Right lobe of liver (tissue), 6 donors: ENCODE measurements at regions not wholly inside any gene's neighbourhood (a gene's known extent, or its start where the extent isn't known, plus 50 kb on each side); places are given as distances from the start of the nearest gene placed in this dataset.

Source experiments
- ATAC-seq, 4 donors: fragments of 200-7000 bp; cut with Tn5 transposase; one replicate each; pipeline ENCODE4 v1.9.1; 2020; ENCODE audit warnings: mild to moderate bottlenecking in 4 of 4, moderate library complexity in 4 of 4
- DNase-seq, 3 donors: peaks; one replicate each; pipeline ENCODE4 v3.0.0-alpha.2; 2020
- H3K27ac ChIP-seq, 3 donors: fragments of 200-600 bp; one replicate each; pipeline ENCODE4 v1.8.0; 2022
- H3K27me3 ChIP-seq, 2 donors: fragments of 200-600 bp; one replicate each; pipeline ENCODE4 v1.8.0; 2022
- H3K36me3 ChIP-seq, 4 donors: fragments of 200-600 bp; sonication (generic) in 1 of 4; one replicate each; pipeline versions ENCODE4 v1.5.1 to v1.8.0; 2017 to 2022; ENCODE audit warnings: control low read depth in 1 of 4
- H3K4me1 ChIP-seq, 4 donors: fragments of 200-600 bp; sonication (generic) in 1 of 4; one replicate each; pipeline versions ENCODE4 v1.5.1 to v1.8.0; 2017 to 2022; ENCODE audit warnings: control low read depth in 1 of 4
- H3K4me3 ChIP-seq, 3 donors: fragments of 200-600 bp; one replicate each; pipeline ENCODE4 v1.8.0; 2022
- H3K9me3 ChIP-seq, 4 donors: fragments of 200-600 bp; sonication (generic) in 1 of 4; one replicate each; pipeline versions ENCODE4 v1.5.1 to v1.8.0; 2017 to 2022; ENCODE audit warnings: control low read depth in 1 of 4
- POLR2A ChIP-seq: fragments of 450-650 bp; IDR thresholded peaks from one replicate; pipeline ENCODE4 v1.6.1; 2017; ENCODE audit warnings: antibody characterized with exemption, mild to moderate bottlenecking
- WGBS: methylation state at CpG from one replicate; pipeline ENCODE4 v1.1.6; 2018; ENCODE audit warnings: low coverage, low lambda C conversion rate; ENCODE audit not compliant: insufficient coverage; ENCODE audit errors: missing lambda C conversion rate; 5-methylcytosine and 5-hydroxymethylcytosine counted together
- intact Hi-C, 2 donors: fragments of 100-400 bp; cut with DNase I; formaldehyde crosslinking; loops; one replicate each; pipeline versions ENCODE4 v1.11.2 to v1.14.1; 2022
- TF ChIP-seq, protein P1 (sequence below), 4 donors: fragments of 200-600 bp in 3 of 4; fragments of 450-650 bp in 1 of 4; IDR thresholded peaks; one replicate each; pipeline versions ENCODE4 v1.5.1 to v1.8.0; 2016 to 2022; ENCODE audit warnings: antibody characterized with exemption in 4 of 4, mild to moderate bottlenecking in 2 of 4
- donor health status: DM: no; HTN: yes; CAD: no.
- donor health status: DM: no; HTN: no; CAD: no.
- donor health status: DM: no; HTN: no; CAD: no.
- donor health status: DM: no; HTN: yes; CAD: no.
- donor health status: DM: no; HTN: yes; CAD: no.

DNA sequence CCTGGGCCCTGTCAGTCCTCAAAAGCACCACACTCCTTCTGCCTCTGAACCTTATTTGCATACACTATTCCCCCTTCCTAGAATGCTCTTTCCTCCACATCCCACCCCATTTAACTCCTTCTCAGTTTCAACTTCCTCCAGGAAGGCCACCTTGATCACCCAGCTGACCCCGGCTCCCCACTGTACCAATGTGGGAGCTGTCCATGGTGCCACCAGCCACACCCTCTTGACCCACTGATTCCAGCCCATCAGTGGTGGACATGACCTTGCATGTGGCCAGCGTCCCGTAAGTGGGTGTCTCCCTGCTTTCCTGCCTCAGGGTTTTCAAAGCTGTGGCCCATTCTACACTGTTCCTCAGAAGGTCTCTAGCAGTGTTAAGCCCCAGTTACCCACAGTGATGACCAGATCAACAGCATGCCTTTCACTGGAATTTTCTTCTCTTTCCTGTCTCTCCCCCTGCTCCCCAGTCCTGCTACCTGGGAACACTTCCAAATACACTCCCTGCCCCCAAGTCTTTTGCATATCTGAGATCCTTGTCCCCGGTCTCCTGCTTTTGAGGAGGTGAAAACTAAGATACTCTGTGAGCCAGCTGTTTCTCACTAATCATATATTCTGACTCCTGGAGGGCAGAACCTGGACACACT, 346.6 kb downstream of the MN1 start:
- Histone ChIP-seq H3K4me3 (no peak overlapping the region), H3K4me1 (no peaks in the 10 kb centered on the region), H3K9me3 (no peaks in the 10 kb centered on the region), H3K27ac (no peak overlapping the region), H3K27me3 (no peaks in the 10 kb centered on the region), H3K36me3 (no peaks in the 10 kb centered on the region)
- TF ChIP-seq POLR2A, result no peak
- TF ChIP-seq, protein P1, sequence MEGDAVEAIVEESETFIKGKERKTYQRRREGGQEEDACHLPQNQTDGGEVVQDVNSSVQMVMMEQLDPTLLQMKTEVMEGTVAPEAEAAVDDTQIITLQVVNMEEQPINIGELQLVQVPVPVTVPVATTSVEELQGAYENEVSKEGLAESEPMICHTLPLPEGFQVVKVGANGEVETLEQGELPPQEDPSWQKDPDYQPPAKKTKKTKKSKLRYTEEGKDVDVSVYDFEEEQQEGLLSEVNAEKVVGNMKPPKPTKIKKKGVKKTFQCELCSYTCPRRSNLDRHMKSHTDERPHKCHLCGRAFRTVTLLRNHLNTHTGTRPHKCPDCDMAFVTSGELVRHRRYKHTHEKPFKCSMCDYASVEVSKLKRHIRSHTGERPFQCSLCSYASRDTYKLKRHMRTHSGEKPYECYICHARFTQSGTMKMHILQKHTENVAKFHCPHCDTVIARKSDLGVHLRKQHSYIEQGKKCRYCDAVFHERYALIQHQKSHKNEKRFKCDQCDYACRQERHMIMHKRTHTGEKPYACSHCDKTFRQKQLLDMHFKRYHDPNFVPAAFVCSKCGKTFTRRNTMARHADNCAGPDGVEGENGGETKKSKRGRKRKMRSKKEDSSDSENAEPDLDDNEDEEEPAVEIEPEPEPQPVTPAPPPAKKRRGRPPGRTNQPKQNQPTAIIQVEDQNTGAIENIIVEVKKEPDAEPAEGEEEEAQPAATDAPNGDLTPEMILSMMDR (IDR thresholded peaks at IDR 0.05), result no peak
- DNase-seq (no peak), ATAC-seq (no peak)
- intact Hi-C loops, result no loop called here
- 50% methylated on average over 4 of the region's 4 CpGs for WGBS

DNA sequence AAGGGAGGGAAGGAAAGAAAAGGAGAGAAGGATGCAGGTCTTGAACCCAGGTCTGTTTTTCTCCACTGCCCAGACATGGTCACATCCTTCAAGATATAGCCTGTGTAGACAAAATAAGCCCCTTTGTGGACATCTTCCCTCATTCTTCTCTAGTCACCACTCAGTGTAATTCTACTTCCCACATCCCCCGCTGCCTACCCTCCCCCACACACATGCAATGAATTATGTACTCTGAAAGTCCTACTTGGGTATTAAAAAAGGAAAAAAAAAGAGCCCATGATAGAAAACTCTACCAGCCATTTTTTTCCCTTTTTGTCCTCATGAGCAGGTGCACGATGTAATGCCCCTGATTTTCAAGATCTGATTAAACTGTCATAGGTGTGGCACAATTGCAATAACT, 346.0 kb downstream of the MN1 start:
- 61% methylated on average over 2 of the region's 2 CpGs for WGBS
- DNase-seq, result no peak
- intact Hi-C loops, result no loop called here
- TF ChIP-seq, protein P1 (IDR thresholded peaks at IDR 0.05), result no peak
- no peak for TF ChIP-seq POLR2A
- H3K27ac ChIP-seq, result no peak overlapping the region
- ATAC-seq, result no peak
- H3K4me1 ChIP-seq, result no peaks in the 10 kb centered on the region
- no peak overlapping the region for H3K4me3 ChIP-seq
- no peaks in the 10 kb centered on the region for H3K36me3 ChIP-seq
- no peaks in the 10 kb centered on the region for H3K9me3 ChIP-seq
- H3K27me3 ChIP-seq, result no peaks in the 10 kb centered on the region

DNA sequence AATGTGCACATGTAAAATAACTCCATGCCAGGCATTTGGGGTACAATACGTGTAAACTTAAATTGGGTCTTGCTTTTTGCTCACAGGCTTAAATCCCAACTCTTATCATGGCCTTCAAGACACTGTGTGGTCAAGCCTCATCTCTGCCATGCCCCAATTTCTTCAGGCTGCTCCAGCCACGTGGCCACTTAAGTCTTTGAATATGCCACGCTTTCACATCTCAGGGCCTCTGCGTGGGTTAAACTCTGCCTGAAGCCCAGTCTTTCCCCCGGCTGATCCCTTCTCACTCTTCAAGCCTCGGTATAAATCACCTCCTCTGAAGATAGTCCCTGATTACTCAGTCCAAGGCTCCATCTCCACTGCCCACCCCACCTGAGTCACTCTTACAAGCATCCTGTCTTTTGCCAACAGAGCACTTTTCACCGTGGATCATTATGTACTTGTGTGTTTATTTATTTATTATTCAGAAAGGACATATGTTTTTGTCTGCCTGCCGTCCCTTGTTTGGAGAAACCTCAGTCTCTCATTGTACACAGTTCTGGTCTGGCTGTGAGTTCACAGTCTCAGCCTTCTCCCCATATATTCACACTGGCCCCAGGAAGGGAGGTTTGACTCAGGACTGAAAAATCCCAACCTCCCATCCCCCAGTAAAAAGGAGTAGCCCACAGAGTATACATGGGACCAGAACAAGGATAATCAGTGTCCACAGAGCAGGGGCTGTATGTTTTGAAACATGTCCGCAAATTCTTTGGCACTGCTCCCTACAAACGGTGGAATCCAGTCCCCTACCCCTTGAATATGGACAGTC, 344.7 kb downstream of the MN1 start:
- H3K27me3 ChIP-seq, result no peaks in the 10 kb centered on the region
- no peak overlapping the region for H3K27ac ChIP-seq
- intact Hi-C loops, result no loop called here
- no peak for ATAC-seq
- no peaks in the 10 kb centered on the region for H3K36me3 ChIP-seq
- no peak for TF ChIP-seq POLR2A
- TF ChIP-seq, protein P1 (IDR thresholded peaks at IDR 0.05), result no peak
- no peak overlapping the region for H3K4me3 ChIP-seq
- H3K9me3 ChIP-seq, result no peaks in the 10 kb centered on the region
- 53% methylated on average over 8 of the region's 10 CpGs for WGBS
- H3K4me1 ChIP-seq, result peaks cover 0 to 1% (median 0%) of the 10 kb centered on the region in 4 donors
- DNase-seq, result no peak

DNA sequence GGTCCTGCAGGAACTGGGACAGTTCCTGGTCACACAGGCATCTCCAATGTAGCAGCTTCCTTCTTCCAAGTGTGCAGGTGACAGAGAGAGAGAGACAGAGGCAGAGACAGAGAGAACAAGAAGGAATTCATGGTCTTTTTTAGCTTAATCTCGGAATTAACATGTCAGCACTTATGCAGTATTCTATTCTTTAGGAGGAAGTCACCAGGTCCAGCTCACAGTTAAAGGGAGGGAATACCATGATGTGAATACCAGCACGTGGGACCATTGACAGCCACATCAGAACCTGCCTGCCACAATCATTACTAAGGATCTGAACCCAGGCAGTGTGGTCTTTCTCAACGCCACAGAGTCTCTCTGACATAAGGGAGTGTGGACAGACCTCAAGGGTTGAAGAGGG, 341.6 kb downstream of the MN1 start:
- Histone ChIP-seq H3K36me3 (no peaks in the 10 kb centered on the region), H3K27me3 (no peaks in the 10 kb centered on the region), H3K4me1 (peaks cover 0 to 10% (median 0%) of the 10 kb centered on the region in 4 donors), H3K4me3 (no peak overlapping the region), H3K27ac (no peak overlapping the region), H3K9me3 (no peaks in the 10 kb centered on the region)
- ATAC-seq (no peak), DNase-seq (no peak)
- TF ChIP-seq POLR2A, result no peak
- TF ChIP-seq, protein P1 (IDR thresholded peaks at IDR 0.05), result no peak
- 28% methylated on average over 3 of the region's 3 CpGs for WGBS
- intact Hi-C loops, result no loop called here
